Natural killer cell (primary cell): ENCODE measurements at regions not wholly inside any gene's neighbourhood (a gene's known extent, or its start where the extent isn't known, plus 50 kb on each side); places are given as distances from the start of the nearest gene placed in this dataset.

Experiments used
- ATAC-seq, 3 donors: fragments of 150-1000 bp in 2 of 3; fragments of 200-7000 bp in 1 of 3; cut with Tn5 transposase; 1 replicate in 1 of 3; 2 replicates in 2 of 3; pipeline ENCODE4 v1.10.0; 2021; ENCODE audit warnings: mild to moderate bottlenecking in 2 of 3, moderate library complexity in 2 of 3
- DNase-seq, 2 donors: peaks; one replicate each; pipeline versions ENCODE4 v3.0.0 to v3.0.0-alpha.2; 2013 to 2021; ENCODE audit warnings: mixed read lengths in 1 of 2
- H3K27ac ChIP-seq: one replicate; pipeline ENCODE4 v1.5.1; 2013; ENCODE audit warnings: mild to moderate bottlenecking, low read length
- H3K27me3 ChIP-seq: one replicate; pipeline ENCODE4 v1.6.1; 2013; ENCODE audit warnings: low read length; ENCODE audit not compliant: control insufficient read depth, insufficient read depth
- H3K36me3 ChIP-seq: one replicate; pipeline ENCODE4 v1.6.1; 2013; ENCODE audit warnings: low read length; ENCODE audit not compliant: control insufficient read depth, insufficient read depth
- H3K4me1 ChIP-seq: one replicate; pipeline ENCODE4 v1.6.1; 2013; ENCODE audit warnings: low read length; ENCODE audit not compliant: control insufficient read depth, insufficient read depth
- H3K4me3 ChIP-seq: one replicate; pipeline ENCODE4 v1.5.1; 2013; ENCODE audit warnings: low read length
- H3K9me3 ChIP-seq: one replicate; pipeline ENCODE4 v1.6.1; 2013; ENCODE audit warnings: low read length; ENCODE audit not compliant: control insufficient read depth, insufficient read depth
- H3K27ac Mint-ChIP-seq, 2 donors: one replicate each; pipeline ENCODE4 v1.8.0; 2022; ENCODE audit warnings: mild to moderate bottlenecking in 2 of 2, mixed read lengths in 2 of 2, moderate library complexity in 1 of 2
- H3K27me3 Mint-ChIP-seq, 2 donors: one replicate each; pipeline ENCODE4 v1.8.0; 2022; ENCODE audit warnings: low read depth in 2 of 2, mixed read lengths in 2 of 2
- H3K36me3 Mint-ChIP-seq: one replicate; pipeline ENCODE4 v1.8.0; 2022; ENCODE audit warnings: mixed read lengths
- H3K4me1 Mint-ChIP-seq, 2 donors: one replicate each; pipeline ENCODE4 v1.8.0; 2022; ENCODE audit warnings: mixed read lengths in 2 of 2
- H3K4me3 Mint-ChIP-seq: one replicate; pipeline ENCODE4 v1.8.0; 2022; ENCODE audit warnings: mild to moderate bottlenecking, moderate library complexity, mixed read lengths
- H3K9me3 Mint-ChIP-seq, 2 donors: one replicate each; pipeline ENCODE4 v1.8.0; 2022; ENCODE audit warnings: mixed read lengths in 2 of 2
- WGBS: methylation state at CpG from one replicate; pipeline ENCODE4 v1.1.7; 2013; ENCODE audit warnings: missing lambda C conversion rate; ENCODE audit not compliant: insufficient coverage; 5-methylcytosine and 5-hydroxymethylcytosine counted together
- intact Hi-C: fragments of 100-400 bp; cut with micrococcal nuclease; formaldehyde crosslinking; loops from one replicate; pipeline ENCODE4 v1.14.2; 2022
- TF ChIP-seq, protein P1 (sequence below): fragments of 200-600 bp; IDR thresholded peaks from one replicate; pipeline ENCODE4 v1.8.0; 2022; ENCODE audit warnings: antibody characterized with exemption

GRCh38 chr5:14019768-14020290 lies 75.3 kb upstream of the DNAH5 start:
- H3K36me3 Mint-ChIP-seq = no peaks in the 10 kb centered on the region
- H3K27me3 ChIP-seq = no peaks in the 10 kb centered on the region
- no peaks in the 10 kb centered on the region for H3K4me1 Mint-ChIP-seq
- no peak overlapping the region for H3K27ac ChIP-seq
- WGBS = no CpG with 5 or more reads among the region's 1 CpG
- TF ChIP-seq, protein P1, sequence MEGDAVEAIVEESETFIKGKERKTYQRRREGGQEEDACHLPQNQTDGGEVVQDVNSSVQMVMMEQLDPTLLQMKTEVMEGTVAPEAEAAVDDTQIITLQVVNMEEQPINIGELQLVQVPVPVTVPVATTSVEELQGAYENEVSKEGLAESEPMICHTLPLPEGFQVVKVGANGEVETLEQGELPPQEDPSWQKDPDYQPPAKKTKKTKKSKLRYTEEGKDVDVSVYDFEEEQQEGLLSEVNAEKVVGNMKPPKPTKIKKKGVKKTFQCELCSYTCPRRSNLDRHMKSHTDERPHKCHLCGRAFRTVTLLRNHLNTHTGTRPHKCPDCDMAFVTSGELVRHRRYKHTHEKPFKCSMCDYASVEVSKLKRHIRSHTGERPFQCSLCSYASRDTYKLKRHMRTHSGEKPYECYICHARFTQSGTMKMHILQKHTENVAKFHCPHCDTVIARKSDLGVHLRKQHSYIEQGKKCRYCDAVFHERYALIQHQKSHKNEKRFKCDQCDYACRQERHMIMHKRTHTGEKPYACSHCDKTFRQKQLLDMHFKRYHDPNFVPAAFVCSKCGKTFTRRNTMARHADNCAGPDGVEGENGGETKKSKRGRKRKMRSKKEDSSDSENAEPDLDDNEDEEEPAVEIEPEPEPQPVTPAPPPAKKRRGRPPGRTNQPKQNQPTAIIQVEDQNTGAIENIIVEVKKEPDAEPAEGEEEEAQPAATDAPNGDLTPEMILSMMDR = no peak
- no peak overlapping the region for H3K4me3 Mint-ChIP-seq
- no peak overlapping the region for H3K4me3 ChIP-seq
- no peak overlapping the region for H3K27ac Mint-ChIP-seq
- peaks cover 4 to 6% of the 10 kb centered on the region in 2 donors for H3K27me3 Mint-ChIP-seq
- ATAC-seq (no peak), DNase-seq (no peak)
- no peaks in the 10 kb centered on the region for H3K4me1 ChIP-seq
- H3K36me3 ChIP-seq = no peaks in the 10 kb centered on the region
- H3K9me3 Mint-ChIP-seq = no peaks in the 10 kb centered on the region
- intact Hi-C loops = no loop called here
- H3K9me3 ChIP-seq = no peaks in the 10 kb centered on the region

DNA sequence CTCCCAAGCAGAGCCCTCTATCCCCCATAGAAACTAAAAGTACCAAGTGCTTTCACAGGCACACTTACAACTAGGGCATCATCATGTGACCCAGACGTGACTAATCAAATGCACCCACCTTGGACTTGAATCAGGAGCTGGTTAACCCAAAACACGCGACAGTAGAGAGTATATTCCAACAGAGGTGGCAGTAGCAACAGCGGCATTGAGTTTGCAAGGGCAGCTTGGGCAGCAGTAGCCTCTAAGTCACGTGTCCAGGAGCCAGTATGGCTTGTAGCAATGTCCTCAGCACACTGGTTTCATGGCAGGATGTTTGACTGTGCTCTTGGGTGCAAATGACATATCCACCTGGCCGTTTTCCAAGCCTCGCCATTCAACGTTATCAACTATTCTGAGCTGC lies 73.4 kb upstream of the DNAH5 start:
- H3K27me3 Mint-ChIP-seq = peaks cover 10 to 15% of the 10 kb centered on the region in 2 donors
- no peaks in the 10 kb centered on the region for H3K9me3 Mint-ChIP-seq
- DNase-seq = no peak
- WGBS = 86% methylated on average over 8 of the region's 8 CpGs
- H3K27ac Mint-ChIP-seq = no peak overlapping the region
- H3K36me3 ChIP-seq = no peaks in the 10 kb centered on the region
- no peak overlapping the region for H3K4me3 Mint-ChIP-seq
- no peaks in the 10 kb centered on the region for H3K9me3 ChIP-seq
- no peak overlapping the region for H3K27ac ChIP-seq
- H3K27me3 ChIP-seq = peaks cover 2% of the 10 kb centered on the region
- TF ChIP-seq, protein P1 = no peak
- no peaks in the 10 kb centered on the region for H3K4me1 Mint-ChIP-seq
- ATAC-seq = no peak
- no peak overlapping the region for H3K4me3 ChIP-seq
- no peaks in the 10 kb centered on the region for H3K36me3 Mint-ChIP-seq
- H3K4me1 ChIP-seq = no peaks in the 10 kb centered on the region
- intact Hi-C loops = no loop called here

DNA sequence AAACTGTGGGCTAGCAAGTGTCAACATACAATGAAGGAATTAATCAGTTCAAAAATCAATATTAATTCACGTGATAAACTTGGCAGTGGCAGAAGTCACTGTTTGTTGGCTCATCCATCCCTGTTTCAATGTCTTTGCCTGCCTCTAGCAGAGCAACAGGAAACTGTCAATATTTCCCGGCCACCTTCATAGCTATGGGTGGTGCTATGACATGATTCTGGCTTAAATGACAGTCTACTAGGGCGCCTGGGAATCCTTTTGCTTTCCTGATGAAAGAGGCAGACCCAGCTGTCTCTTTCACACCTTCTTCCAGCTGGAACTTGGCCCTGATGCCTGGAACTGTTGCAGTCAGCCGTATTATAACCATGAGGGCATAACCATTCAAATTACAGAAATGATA lies 72.1 kb upstream of the DNAH5 start:
- no peaks in the 10 kb centered on the region for H3K36me3 ChIP-seq
- ATAC-seq = no peak
- H3K27me3 Mint-ChIP-seq = peaks cover 23 to 24% of the 10 kb centered on the region in 2 donors
- H3K9me3 Mint-ChIP-seq = no peaks in the 10 kb centered on the region
- no peaks in the 10 kb centered on the region for H3K36me3 Mint-ChIP-seq
- WGBS = 79% methylated on average over 4 of the region's 4 CpGs
- H3K27me3 ChIP-seq = peaks cover 3% of the 10 kb centered on the region
- H3K4me1 Mint-ChIP-seq = peaks cover 6% of the 10 kb centered on the region in 2 donors
- H3K27ac Mint-ChIP-seq = no peak overlapping the region
- no peaks in the 10 kb centered on the region for H3K4me1 ChIP-seq
- no peak overlapping the region for H3K4me3 ChIP-seq
- no peaks in the 10 kb centered on the region for H3K9me3 ChIP-seq
- TF ChIP-seq, protein P1 = no peak
- H3K27ac ChIP-seq = no peak overlapping the region
- intact Hi-C loops = no loop called here
- no peak overlapping the region for H3K4me3 Mint-ChIP-seq
- no peak for DNase-seq
